ENCODE measurements at regions not wholly inside any gene's neighbourhood (a gene's known extent, or its start where the extent isn't known, plus 50 kb on each side); places are given as distances from the start of the nearest gene placed in this dataset.
A peak's percentile ranks its signal among the peaks of the same experiment; 100 is the strongest.

DNA sequence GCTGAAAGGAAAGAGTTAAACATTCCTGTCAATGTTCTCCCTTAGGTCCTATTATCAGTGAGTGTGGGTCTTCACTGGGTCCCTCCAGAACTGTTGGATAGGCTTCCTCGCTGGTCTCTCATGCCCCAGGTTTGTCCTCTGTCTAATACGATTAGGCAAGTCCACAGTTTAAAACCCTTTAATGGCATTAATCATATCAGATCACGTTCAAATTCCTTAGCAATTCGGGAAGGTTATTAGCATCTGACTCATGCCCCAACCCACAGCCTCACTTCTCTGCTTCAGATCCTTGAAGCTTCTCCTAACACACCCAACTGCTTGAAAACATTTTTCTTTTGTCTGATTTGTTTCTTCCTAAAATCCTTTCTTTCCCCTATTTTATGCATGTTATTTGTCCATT, 224.3 kb upstream of the ATP10A start:
- Histone ChIP-seq H3K9me3 (ENCODE audit: control insufficient read depth, insufficient read depth, low read length) (no peaks in the 10 kb centered on the region; the same call in 1 of the 2 replicates), H3K4me3 (ENCODE audit: low read depth, low read length) (no peak overlapping the region), H3K27ac (ENCODE audit: low read depth, low read length) (no peak overlapping the region), H3K27me3 (ENCODE audit: control insufficient read depth, insufficient read depth, low read length) (no peaks in the 10 kb centered on the region)
- no peak for DNase-seq (ENCODE audit: low read depth, low spot score)
- TF ChIP-seq, protein P1, sequence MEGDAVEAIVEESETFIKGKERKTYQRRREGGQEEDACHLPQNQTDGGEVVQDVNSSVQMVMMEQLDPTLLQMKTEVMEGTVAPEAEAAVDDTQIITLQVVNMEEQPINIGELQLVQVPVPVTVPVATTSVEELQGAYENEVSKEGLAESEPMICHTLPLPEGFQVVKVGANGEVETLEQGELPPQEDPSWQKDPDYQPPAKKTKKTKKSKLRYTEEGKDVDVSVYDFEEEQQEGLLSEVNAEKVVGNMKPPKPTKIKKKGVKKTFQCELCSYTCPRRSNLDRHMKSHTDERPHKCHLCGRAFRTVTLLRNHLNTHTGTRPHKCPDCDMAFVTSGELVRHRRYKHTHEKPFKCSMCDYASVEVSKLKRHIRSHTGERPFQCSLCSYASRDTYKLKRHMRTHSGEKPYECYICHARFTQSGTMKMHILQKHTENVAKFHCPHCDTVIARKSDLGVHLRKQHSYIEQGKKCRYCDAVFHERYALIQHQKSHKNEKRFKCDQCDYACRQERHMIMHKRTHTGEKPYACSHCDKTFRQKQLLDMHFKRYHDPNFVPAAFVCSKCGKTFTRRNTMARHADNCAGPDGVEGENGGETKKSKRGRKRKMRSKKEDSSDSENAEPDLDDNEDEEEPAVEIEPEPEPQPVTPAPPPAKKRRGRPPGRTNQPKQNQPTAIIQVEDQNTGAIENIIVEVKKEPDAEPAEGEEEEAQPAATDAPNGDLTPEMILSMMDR (IDR thresholded peaks at IDR 0.05; ENCODE audit: low read depth, low read length): no peak
- ChIA-PET POLR2A (no interaction called here), CTCF (interaction anchor here (1.1 to 1.2 kb wide), 2 partner anchors 8 to 393 kb away, joined by 3 read pairs; no protein-coding TSS in a partner anchor)

- H3K27ac ChIP-seq (ENCODE audit: low read depth, low read length): no peak overlapping the region
- H3K4me3 ChIP-seq (ENCODE audit: low read depth, low read length): no peak overlapping the region
- peaks cover 4% of the 10 kb centered on the region for H3K27me3 ChIP-seq (ENCODE audit: control insufficient read depth, insufficient read depth, low read length)
- TF ChIP-seq, protein P1 (IDR thresholded peaks at IDR 0.05; ENCODE audit: low read depth, low read length): no peak
- no peak for DNase-seq (ENCODE audit: low read depth, low spot score)
- CTCF ChIA-PET: no interaction called here
- no peaks in the 10 kb centered on the region; the same call in 1 of the 2 replicates for H3K9me3 ChIP-seq (ENCODE audit: control insufficient read depth, insufficient read depth, low read length)
- POLR2A ChIA-PET: no interaction called here
These were observed 221.6 kb upstream of the ATP10A start for GRCh38 chr15:26084771-26085170.

GRCh38 chr15:26083896-26084295, 220.8 kb upstream of the ATP10A start:
- TF ChIP-seq, protein P1 (IDR thresholded peaks at IDR 0.05; ENCODE audit: low read depth, low read length): no peak
- POLR2A ChIA-PET: no interaction called here
- no peaks in the 10 kb centered on the region; the same call in 1 of the 2 replicates for H3K9me3 ChIP-seq (ENCODE audit: control insufficient read depth, insufficient read depth, low read length)
- H3K27ac ChIP-seq (ENCODE audit: low read depth, low read length): no peak overlapping the region
- DNase-seq (ENCODE audit: low read depth, low spot score): no peak
- CTCF ChIA-PET: interaction anchor here (1.3 kb wide), 1 partner anchor 11 kb away, joined by 4 read pairs; no protein-coding TSS in a partner anchor
- no peak overlapping the region for H3K4me3 ChIP-seq (ENCODE audit: low read depth, low read length)
- peaks cover 4% of the 10 kb centered on the region for H3K27me3 ChIP-seq (ENCODE audit: control insufficient read depth, insufficient read depth, low read length)

- DNase-seq (ENCODE audit: low read depth, low spot score): no peak
- TF ChIP-seq, protein P1 (IDR thresholded peaks at IDR 0.05; ENCODE audit: low read depth, low read length): no peak
- POLR2A ChIA-PET: no interaction called here
- CTCF ChIA-PET: interaction anchor here (1.3 kb wide), 1 partner anchor 12 kb away, joined by 4 read pairs; no protein-coding TSS in a partner anchor
- H3K9me3 ChIP-seq (ENCODE audit: control insufficient read depth, insufficient read depth, low read length): no peaks in the 10 kb centered on the region; the same call in 1 of the 2 replicates
- no peak overlapping the region for H3K4me3 ChIP-seq (ENCODE audit: low read depth, low read length)
- H3K27ac ChIP-seq (ENCODE audit: low read depth, low read length): no peak overlapping the region
- H3K27me3 ChIP-seq (ENCODE audit: control insufficient read depth, insufficient read depth, low read length): peaks cover 4% of the 10 kb centered on the region
These were observed 220.3 kb upstream of the ATP10A start for GRCh38 chr15:26083457-26083856.

DNA sequence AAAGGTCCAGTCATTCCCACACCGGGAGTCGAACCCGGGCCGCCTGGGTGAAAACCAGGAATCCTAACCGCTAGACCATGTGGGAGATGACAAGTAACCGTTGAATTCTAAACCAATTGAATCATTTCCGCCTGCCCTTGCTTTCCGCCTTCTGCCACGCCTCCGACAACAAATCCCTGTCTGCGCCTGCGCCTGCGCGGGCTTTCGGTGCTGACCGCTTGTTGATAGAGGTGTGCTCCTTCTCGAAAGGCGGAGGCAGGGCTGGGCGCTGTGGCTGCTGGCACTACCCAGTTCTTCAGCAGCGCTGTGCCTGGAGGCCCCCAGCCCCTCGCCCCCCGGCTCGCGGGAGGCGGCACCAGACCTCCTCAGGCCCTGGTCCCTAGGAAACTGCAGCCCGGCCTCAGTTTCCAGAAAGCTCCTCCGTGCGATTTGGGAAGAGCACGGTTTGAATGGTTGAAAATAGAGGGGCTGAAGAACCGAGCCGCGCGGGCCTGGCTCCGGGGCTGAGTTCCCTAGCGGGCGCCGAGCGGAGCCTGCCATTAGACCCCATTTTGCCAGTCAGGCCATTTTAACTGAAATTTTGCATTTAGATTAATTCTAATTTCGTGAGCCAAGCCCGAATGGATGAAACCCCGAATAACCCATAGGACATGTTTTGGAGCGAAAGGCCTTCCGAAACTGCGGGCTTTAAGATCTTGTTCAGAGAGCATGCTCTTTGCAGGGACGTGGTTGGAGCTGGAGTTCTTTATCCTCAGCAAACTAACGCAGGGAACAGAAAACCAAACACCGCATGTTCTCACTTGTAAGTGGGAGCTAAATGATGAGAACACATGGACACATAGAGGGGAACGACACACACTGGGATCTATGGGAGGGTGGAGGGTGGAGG, 219.3 kb upstream of the ATP10A start:
- H3K27me3 ChIP-seq (ENCODE audit: control insufficient read depth, insufficient read depth, low read length): peaks cover 4% of the 10 kb centered on the region
- CTCF ChIA-PET: interaction anchor here (0.9 to 1.3 kb wide), 2 partner anchors 12 to 13 kb away, joined by 3 to 4 read pairs; no protein-coding TSS in a partner anchor
- TF ChIP-seq, protein P1 (IDR thresholded peaks at IDR 0.05; ENCODE audit: low read depth, low read length): 0 out of 2 replicates have a peak, but pooled peaks have one; percentile 1
- peak overlapping the region; percentile 77 for H3K4me3 ChIP-seq (ENCODE audit: low read depth, low read length)
- H3K9me3 ChIP-seq (ENCODE audit: control insufficient read depth, insufficient read depth, low read length): no peaks in the 10 kb centered on the region; the same call in 1 of the 2 replicates
- POLR2A ChIA-PET: no interaction called here
- DNase-seq (ENCODE audit: low read depth, low spot score): peak; percentile 91
- H3K27ac ChIP-seq (ENCODE audit: low read depth, low read length): peak overlapping the region; percentile 87
